Endothelial cell of umbilical vein (primary cell): ENCODE measurements at regions not wholly inside any gene's neighbourhood (a gene's known extent, or its start where the extent isn't known, plus 50 kb on each side); places are given as distances from the start of the nearest gene placed in this dataset.

Experiments used
- BruUV-seq: library from RNA; stranded (reverse); fragments of 400-500 nt; replicated peaks from 2 replicates; lab custom pipeline; 2021; lab: Mats Ljungman, UMichigan
- CTCF ChIA-PET: fragments of 300-600, 350-600 bp; sonication (Branson Sonifier 250); formaldehyde crosslinking; loops from one replicate; lab custom pipeline; 2021; ENCODE audit warnings: antibody characterized with exemption, inconsistent platforms; lab: Charles Lee
- POLR2A ChIA-PET: fragments of 300-600, 350-600 bp; sonication (Branson Sonifier 250); formaldehyde crosslinking; loops from one replicate; lab custom pipeline; 2021; ENCODE audit warnings: antibody characterized with exemption, inconsistent platforms; lab: Charles Lee
- DNase-seq: peaks from one replicate; pipeline ENCODE4 v3.0.0-alpha.2; 2011; ENCODE audit warnings: low read depth, low spot score
- FAIRE-seq: peaks from 2 replicates; lab custom pipeline; 2011; peaks lifted over from hg19 to GRCh38; lab: Jason Lieb, UNC
- H2AFZ ChIP-seq: 2 replicates; pipeline ENCODE4 v1.6.0; 2012; ENCODE audit warnings: low read depth, low read length, control low read depth, inconsistent platforms
- H3K27ac ChIP-seq: 2 replicates; pipeline ENCODE4 v1.5.1; 2011; ENCODE audit warnings: low read depth, mild to moderate bottlenecking, control low read depth, low read length, moderate library complexity; ENCODE audit not compliant: insufficient read depth
- H3K27me3 ChIP-seq, 2 experiments: 2 replicates each; pipeline versions ENCODE4 v1.6.0 to v1.6.1; 2011; ENCODE audit warnings: low read length in 2 of 2, mixed read lengths in 1 of 2; ENCODE audit not compliant: control insufficient read depth in 2 of 2, insufficient read depth in 2 of 2
- H3K36me3 ChIP-seq, 2 experiments: 2 replicates in 1 of 2; 3 replicates in 1 of 2; pipeline ENCODE4 v1.5.1; 2011; ENCODE audit warnings: low read length in 2 of 2, mild to moderate bottlenecking in 1 of 2, moderate library complexity in 1 of 2; ENCODE audit not compliant: control insufficient read depth in 2 of 2, insufficient read depth in 2 of 2; ENCODE audit errors: extremely low read depth in 1 of 2
- H3K4me1 ChIP-seq: 3 replicates; pipeline ENCODE4 v1.5.1; 2011; ENCODE audit warnings: mild to moderate bottlenecking, low read length; ENCODE audit not compliant: control insufficient read depth, insufficient read depth; ENCODE audit errors: extremely low read depth
- H3K4me2 ChIP-seq: 2 replicates; pipeline ENCODE4 v1.6.1; 2011; ENCODE audit warnings: low read length, control low read depth, mixed read lengths; ENCODE audit not compliant: insufficient read depth
- H3K4me3 ChIP-seq, 3 experiments: fragments of 200-600 bp in 1 of 3; sonication (generic), shearing (Covaris generic) in 1 of 3; replicated peaks in 1 of 3; 2 replicates each; pipeline ENCODE4 v1.5.1; 2011 to 2016; ENCODE audit warnings: control low read depth in 3 of 3, low read length in 3 of 3, mild to moderate bottlenecking in 2 of 3, inconsistent platforms in 1 of 3, low read depth in 1 of 3, moderate library complexity in 1 of 3; ENCODE audit not compliant: insufficient read depth in 1 of 3
- H3K79me2 ChIP-seq: 2 replicates; pipeline ENCODE4 v1.6.0; 2012; ENCODE audit warnings: low read length, inconsistent platforms; ENCODE audit not compliant: control insufficient read depth, insufficient read depth
- H3K9ac ChIP-seq: replicated peaks from 2 replicates; pipeline ENCODE3; 2011; ENCODE audit warnings: low read length, control low read depth; ENCODE audit not compliant: insufficient read depth; ENCODE audit errors: extremely low read depth
- H3K9me1 ChIP-seq: replicated peaks from 3 replicates; pipeline ENCODE4 v1.6.0; 2011; ENCODE audit warnings: mild to moderate bottlenecking, low read length; ENCODE audit not compliant: control insufficient read depth, insufficient read depth; ENCODE audit errors: extremely low read depth
- H3K9me3 ChIP-seq: replicated peaks from 2 replicates; pipeline ENCODE4 v1.5.1; 2012; ENCODE audit warnings: low read length, inconsistent platforms; ENCODE audit not compliant: control insufficient read depth, insufficient read depth
- H4K20me1 ChIP-seq: replicated peaks from 2 replicates; pipeline ENCODE3; 2011; ENCODE audit warnings: mild to moderate bottlenecking, low read length; ENCODE audit not compliant: control insufficient read depth, insufficient read depth; ENCODE audit errors: extremely low read depth
- EZH2 ChIP-seq: IDR thresholded peaks from 2 replicates; pipeline ENCODE4 v1.6.1; 2012; ENCODE audit warnings: borderline replicate concordance, low read depth, mild to moderate bottlenecking, moderate library complexity, low read length, inconsistent platforms; ENCODE audit not compliant: severe bottlenecking
- FOS ChIP-seq: IDR thresholded peaks from 2 replicates; pipeline ENCODE4 v1.6.1; 2011; ENCODE audit warnings: mild to moderate bottlenecking, low read length, moderate library complexity, borderline replicate concordance; ENCODE audit not compliant: insufficient read depth
- GATA2 ChIP-seq: IDR thresholded peaks from 2 replicates; pipeline ENCODE4 v1.7.0; 2011; ENCODE audit warnings: low read depth, mild to moderate bottlenecking, moderate library complexity, mixed read lengths, low read length; ENCODE audit not compliant: insufficient read length, insufficient read depth
- JUN ChIP-seq: IDR thresholded peaks from 2 replicates; pipeline ENCODE4 v1.6.1; 2011; ENCODE audit warnings: borderline replicate concordance, low read depth; ENCODE audit not compliant: insufficient read length, insufficient read depth
- MYC ChIP-seq: IDR thresholded peaks from one replicate; pipeline ENCODE4 v1.6.1; 2011; ENCODE audit warnings: mild to moderate bottlenecking, low read depth, low read length
- POLR2A ChIP-seq: IDR thresholded peaks from 2 replicates; pipeline ENCODE4 v1.6.1; 2012; ENCODE audit warnings: low read depth, mild to moderate bottlenecking, control low read depth, low read length
- POLR2AphosphoS5 ChIP-seq: IDR thresholded peaks from 2 replicates; pipeline ENCODE4 v1.6.1; 2012; ENCODE audit warnings: low read depth, mild to moderate bottlenecking, control low read depth, low read length, moderate library complexity; ENCODE audit not compliant: insufficient read depth
- dilution Hi-C: fragments of 300-500 bp; cut with MboI; formaldehyde crosslinking; loops from one replicate; pipeline ENCODE4 v1.15.0; 2019; ENCODE audit warnings: low sequenced_read_pairs; ENCODE audit not compliant: extremely low pct_ligation_motif_present
- intact Hi-C: fragments of 100-400 bp; cut with micrococcal nuclease; formaldehyde crosslinking; loops from one replicate; pipeline ENCODE4 v1.10.0; 2022
- TF ChIP-seq, protein P1 (sequence below): IDR thresholded peaks from 2 replicates; pipeline ENCODE4 v1.6.1; 2011; ENCODE audit not compliant: insufficient read depth, insufficient read length
- TF ChIP-seq, protein P2 (sequence below), 2 donors: IDR thresholded peaks; 1 replicate in 1 of 2; 2 replicates in 1 of 2; pipeline ENCODE4 v1.5.1; 2011; ENCODE audit warnings: low read length in 2 of 2, mild to moderate bottlenecking in 2 of 2, moderate library complexity in 2 of 2, control low read depth in 1 of 2, inconsistent platforms in 1 of 2, low read depth in 1 of 2; ENCODE audit not compliant: insufficient read depth in 1 of 2; ENCODE audit errors: extremely low read depth in 1 of 2

DNA sequence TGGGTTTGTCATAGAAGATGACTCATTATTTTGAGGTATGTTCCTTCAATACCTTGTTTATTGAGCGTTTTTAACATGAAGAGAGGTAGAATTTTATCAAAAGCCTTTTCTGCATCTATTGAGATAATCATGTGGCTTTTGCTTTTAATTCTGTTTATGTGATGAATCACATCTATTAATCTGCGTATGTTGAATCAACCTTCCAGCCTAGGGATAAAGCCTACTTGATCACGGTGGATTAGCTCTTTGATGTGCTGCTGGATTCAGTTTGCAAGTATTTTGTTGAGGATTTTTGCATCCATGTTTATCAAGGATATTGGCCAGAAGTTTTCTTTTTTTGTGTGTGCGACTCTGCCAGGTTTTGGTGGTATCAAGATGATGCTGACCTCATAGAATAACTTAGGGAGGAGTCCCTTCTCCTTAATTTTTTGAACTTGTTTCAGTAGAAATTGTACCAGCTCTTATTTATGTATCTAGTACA is 602.6 kb downstream of the SNAPC1 start:
- Histone ChIP-seq H3K4me2 (no peak overlapping the region), H3K27ac (no peak overlapping the region)
- no peak for FAIRE-seq

More for the DNA sequence above, 602.6 kb downstream of the SNAPC1 start:
- Histone ChIP-seq H3K9me1 (no peaks in the 10 kb centered on the region), H3K4me1 (no peaks in the 10 kb centered on the region), H3K9me3 (no peaks in the 10 kb centered on the region), H3K4me3 (no peak overlapping the region), H3K27me3 (no peaks in the 10 kb centered on the region), H4K20me1 (no peaks in the 10 kb centered on the region), H3K36me3 (no peaks in the 10 kb centered on the region), H2AFZ (no peak overlapping the region), H3K79me2 (no peaks in the 10 kb centered on the region), H3K9ac (no peak overlapping the region)
- TF ChIP-seq, protein P1, sequence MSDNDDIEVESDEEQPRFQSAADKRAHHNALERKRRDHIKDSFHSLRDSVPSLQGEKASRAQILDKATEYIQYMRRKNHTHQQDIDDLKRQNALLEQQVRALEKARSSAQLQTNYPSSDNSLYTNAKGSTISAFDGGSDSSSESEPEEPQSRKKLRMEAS: no peak
- TF ChIP-seq GATA2 (no peak), EZH2 (no peak), JUN (no peak), MYC (no peak), FOS (no peak), POLR2A (no peak), POLR2AphosphoS5 (no peak)
- TF ChIP-seq, protein P2, sequence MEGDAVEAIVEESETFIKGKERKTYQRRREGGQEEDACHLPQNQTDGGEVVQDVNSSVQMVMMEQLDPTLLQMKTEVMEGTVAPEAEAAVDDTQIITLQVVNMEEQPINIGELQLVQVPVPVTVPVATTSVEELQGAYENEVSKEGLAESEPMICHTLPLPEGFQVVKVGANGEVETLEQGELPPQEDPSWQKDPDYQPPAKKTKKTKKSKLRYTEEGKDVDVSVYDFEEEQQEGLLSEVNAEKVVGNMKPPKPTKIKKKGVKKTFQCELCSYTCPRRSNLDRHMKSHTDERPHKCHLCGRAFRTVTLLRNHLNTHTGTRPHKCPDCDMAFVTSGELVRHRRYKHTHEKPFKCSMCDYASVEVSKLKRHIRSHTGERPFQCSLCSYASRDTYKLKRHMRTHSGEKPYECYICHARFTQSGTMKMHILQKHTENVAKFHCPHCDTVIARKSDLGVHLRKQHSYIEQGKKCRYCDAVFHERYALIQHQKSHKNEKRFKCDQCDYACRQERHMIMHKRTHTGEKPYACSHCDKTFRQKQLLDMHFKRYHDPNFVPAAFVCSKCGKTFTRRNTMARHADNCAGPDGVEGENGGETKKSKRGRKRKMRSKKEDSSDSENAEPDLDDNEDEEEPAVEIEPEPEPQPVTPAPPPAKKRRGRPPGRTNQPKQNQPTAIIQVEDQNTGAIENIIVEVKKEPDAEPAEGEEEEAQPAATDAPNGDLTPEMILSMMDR (IDR thresholded peaks at IDR 0.05; ENCODE audit: extremely low read depth in 1 of 2, insufficient read depth in 1 of 2, low read depth in 1 of 2, low read length in 2 of 2): no peak
- ChIA-PET CTCF (interaction anchor here (0.5 kb wide), 1 partner anchor 259 kb away, joined by 3 read pairs; no protein-coding TSS in a partner anchor), POLR2A (no interaction called here)
- intact Hi-C loops: no loop called here
- dilution Hi-C loops: no loop called here
- BruUV-seq: no TSS peak
- DNase-seq: no peak
